ENCODE measurements at regions not wholly inside any gene's neighbourhood (a gene's known extent, or its start where the extent isn't known, plus 50 kb on each side); places are given as distances from the start of the nearest gene placed in this dataset.

DNA sequence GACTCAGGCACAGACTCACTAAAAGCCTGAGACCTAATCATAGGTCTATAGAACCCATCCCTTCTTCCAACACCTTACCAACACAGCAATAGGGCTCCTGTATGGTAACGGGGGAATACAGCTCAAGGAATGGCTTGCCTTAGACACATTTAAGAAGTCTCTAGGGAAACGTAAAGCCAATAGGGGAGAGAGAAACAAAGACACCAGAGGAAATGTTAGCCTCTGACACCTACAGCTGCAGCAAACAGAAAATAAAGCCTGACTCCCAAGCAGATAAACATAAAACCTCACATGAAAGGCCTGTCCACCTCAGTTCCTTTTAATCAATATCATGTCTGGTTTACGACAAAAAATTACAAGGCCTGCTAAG lies 51.1 kb upstream of the NCOA1 start:
- DNase-seq (ENCODE audit: extremely low read depth, low read depth), result no peak
- TF ChIP-seq, protein P1, sequence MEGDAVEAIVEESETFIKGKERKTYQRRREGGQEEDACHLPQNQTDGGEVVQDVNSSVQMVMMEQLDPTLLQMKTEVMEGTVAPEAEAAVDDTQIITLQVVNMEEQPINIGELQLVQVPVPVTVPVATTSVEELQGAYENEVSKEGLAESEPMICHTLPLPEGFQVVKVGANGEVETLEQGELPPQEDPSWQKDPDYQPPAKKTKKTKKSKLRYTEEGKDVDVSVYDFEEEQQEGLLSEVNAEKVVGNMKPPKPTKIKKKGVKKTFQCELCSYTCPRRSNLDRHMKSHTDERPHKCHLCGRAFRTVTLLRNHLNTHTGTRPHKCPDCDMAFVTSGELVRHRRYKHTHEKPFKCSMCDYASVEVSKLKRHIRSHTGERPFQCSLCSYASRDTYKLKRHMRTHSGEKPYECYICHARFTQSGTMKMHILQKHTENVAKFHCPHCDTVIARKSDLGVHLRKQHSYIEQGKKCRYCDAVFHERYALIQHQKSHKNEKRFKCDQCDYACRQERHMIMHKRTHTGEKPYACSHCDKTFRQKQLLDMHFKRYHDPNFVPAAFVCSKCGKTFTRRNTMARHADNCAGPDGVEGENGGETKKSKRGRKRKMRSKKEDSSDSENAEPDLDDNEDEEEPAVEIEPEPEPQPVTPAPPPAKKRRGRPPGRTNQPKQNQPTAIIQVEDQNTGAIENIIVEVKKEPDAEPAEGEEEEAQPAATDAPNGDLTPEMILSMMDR (IDR thresholded peaks at IDR 0.05; ENCODE audit: low read depth, low read length), result no peak

DNA sequence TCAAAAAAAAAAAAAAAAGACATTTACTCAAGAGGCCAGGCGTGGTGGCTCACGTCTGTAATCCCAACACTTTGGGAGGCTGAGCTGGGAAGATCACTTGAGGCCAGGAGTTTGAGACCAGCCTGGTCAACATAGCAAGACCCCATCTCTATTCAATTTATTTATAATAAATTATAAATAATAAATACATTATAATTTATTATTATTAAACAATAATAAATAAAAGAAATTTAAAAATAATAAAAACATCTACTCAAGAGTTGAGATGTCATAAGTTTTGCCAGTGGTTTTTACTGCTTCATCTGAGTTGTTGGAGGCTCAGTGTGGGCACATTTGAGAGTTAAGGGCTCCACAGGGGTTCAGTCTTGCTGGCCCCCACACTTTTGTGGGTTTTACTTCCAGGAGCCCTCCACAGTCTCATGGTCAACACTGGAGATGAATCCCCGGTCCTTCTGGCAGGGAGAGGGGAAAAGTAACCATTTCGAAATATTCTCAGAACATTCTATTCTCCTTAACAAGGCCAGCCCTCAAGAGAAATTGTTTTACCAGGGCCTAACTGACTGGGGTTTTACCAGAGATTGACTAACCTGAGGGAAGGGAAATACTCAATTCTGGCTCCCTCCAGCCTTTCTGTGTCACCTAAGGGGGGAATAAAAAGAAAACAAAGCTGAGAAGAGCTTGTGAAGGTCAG lies 51.6 kb upstream of the NCOA1 start:
- TF ChIP-seq, protein P1 (IDR thresholded peaks at IDR 0.05; ENCODE audit: low read depth, low read length), result no peak
- DNase-seq (ENCODE audit: extremely low read depth, low read depth), result no peak

DNA sequence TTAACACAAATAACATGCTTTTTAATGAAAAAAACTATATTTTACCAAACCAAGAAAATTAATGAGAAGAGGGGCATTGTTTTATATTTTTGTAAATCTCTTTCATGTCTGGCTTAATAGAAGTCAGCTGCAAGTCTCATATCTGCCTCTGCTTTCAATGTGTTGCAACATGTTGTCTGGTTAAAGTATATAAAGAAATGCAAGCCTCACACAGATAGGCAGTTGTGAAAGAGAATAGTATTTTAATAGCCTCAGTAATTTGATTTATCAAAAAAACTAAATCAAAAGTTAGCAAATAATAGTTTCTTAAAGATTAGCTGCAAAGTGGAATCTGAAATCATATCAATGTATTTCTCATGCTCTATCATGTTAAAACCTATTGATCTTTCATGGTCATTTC lies 52.9 kb upstream of the NCOA1 start:
- TF ChIP-seq, protein P1 (IDR thresholded peaks at IDR 0.05; ENCODE audit: low read depth, low read length), result no peak
- DNase-seq (ENCODE audit: extremely low read depth, low read depth), result peak; percentile 29

DNA sequence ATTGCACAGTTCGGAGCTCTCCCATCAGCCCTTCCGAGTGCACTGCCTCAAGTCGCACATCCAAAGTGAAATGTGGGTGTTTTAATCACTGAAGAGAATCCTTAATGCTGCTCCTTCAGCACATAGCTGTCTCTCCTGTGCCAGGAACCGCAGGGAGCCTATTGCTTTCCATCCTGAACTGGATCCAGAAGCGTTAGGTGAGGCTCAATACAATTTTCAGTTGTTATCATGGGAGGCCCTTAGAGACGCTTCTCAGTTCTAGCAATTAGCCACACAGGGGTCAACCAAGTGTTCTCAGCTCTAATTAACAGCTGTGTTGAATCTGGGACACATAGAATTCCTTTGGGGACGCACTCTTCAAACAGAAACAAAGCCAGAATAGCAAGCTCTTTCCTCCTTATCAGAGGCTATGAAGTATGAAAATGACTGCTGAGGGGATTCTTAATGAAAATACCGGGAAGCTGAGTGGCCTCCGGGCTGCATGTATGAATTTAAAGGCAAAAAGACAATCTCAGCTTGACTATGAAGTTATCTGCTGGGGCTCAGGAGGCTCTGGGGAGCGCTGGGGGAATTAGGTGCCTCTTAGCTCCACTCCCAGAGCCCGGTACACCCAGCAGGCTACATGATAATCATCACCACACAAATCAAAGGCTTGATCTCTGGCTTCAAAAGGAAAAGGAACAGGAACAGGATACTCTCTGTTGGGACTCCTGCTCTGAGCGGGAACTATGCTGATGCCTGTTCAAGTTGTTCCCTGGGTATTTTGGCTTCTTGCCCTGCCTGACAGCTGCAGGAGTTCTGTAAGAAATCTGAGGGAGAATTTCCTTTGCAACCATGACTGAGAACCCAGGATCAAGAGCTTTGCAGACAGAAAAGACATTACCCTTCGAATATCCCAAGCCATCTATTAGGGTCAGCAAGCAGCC lies 55.4 kb upstream of the NCOA1 start:
- TF ChIP-seq, protein P1 (IDR thresholded peaks at IDR 0.05; ENCODE audit: low read depth, low read length), result no peak
- DNase-seq (ENCODE audit: extremely low read depth, low read depth), result peak; percentile 10

DNA sequence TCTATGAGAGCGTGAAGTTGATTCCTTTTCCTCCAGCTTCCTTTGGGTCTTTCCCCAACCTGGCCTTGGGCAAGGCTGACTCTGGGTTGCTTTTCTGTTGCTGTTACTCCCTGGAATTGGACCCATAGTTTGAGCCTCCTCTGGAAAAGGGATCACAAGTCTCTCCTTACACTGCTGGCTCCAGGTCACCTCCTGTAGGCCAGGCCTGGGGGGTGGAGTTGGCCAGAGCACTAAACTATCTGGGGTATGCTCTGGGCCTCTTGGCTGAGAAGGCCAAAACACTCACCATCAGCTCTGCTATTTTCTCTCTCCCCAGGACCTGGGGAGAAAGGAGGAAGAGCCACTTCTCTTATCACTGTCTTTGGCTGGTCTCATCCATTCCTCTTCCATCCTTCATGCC lies 56.5 kb upstream of the NCOA1 start:
- no peak for DNase-seq (ENCODE audit: extremely low read depth, low read depth)
- TF ChIP-seq, protein P1 (IDR thresholded peaks at IDR 0.05; ENCODE audit: low read depth, low read length), result no peak

DNA sequence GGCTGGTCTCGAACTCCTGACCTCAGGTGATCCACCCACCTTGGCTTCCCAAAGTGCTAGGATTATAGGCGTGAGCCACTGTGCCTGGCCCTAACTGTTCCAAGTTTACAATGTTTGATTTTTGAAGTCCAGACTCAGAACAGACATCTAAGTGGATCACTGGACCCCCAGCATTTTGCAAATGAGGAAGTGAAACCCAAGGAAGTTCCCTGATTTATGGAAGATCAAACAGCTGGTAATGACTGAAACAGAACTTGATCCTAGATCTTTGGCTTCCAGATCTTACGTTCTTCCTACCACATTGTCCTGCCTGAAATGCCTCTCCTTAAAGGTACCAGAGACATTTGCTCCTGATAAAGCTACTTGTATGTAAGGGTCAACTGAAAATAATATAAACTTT lies 58.3 kb upstream of the NCOA1 start:
- TF ChIP-seq, protein P1 (IDR thresholded peaks at IDR 0.05; ENCODE audit: low read depth, low read length), result no peak
- DNase-seq (ENCODE audit: extremely low read depth, low read depth), result no peak

DNA sequence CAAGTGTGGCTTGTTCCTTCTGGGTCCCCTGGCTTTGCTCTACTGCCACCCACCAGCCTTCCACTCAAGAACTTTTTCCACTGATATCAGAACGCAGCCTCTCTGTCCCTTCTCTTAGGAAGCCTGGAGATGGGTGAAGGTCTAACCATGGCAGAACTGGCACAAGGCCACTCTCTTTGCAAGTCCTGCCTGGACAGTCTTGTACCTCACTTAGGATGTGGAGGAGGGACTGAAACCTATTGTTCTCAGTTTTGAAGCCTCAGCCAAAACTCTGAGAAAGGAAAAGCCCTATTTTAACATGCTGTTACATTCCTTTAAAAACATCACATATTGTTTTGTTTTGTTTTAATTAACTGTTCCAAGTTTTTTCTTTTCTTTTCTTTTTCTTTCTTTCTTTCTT lies 58.9 kb upstream of the NCOA1 start:
- no peak for DNase-seq (ENCODE audit: extremely low read depth, low read depth)
- TF ChIP-seq, protein P1 (IDR thresholded peaks at IDR 0.05; ENCODE audit: low read depth, low read length), result no peak

Data from AG09319 (cell line).